GM18519 (cell line): ENCODE measurements at regions not wholly inside any gene's neighbourhood (a gene's known extent, or its start where the extent isn't known, plus 50 kb on each side); places are given as distances from the start of the nearest gene placed in this dataset.

Experiments used
- ATAC-seq: cut with Tn5 transposase; IDR thresholded peaks from one replicate; pipeline ENCODE4 v1.9.1; 2021; ENCODE audit warnings: mild to moderate bottlenecking, moderate library complexity; ENCODE audit not compliant: unreplicated experiment, low FRiP score

GRCh38 chr5:111952555-111952954, 195.6 kb upstream of the NREP start:
- ATAC-seq, result no peak

- ATAC-seq, result no peak
Measured at GRCh38 chr5:111950660-111951059, 193.7 kb upstream of the NREP start.

GRCh38 chr5:111948092-111948841, 191.3 kb upstream of the NREP start:
- no peak for ATAC-seq

- ATAC-seq, result no peak
Measured at GRCh38 chr5:111946556-111946955, 189.6 kb upstream of the NREP start.

GRCh38 chr5:111945535-111945934, 188.5 kb upstream of the NREP start:
- ATAC-seq, result no peak

GRCh38 chr5:111942661-111943401, 185.8 kb upstream of the NREP start:
- no peak for ATAC-seq

- no peak for ATAC-seq
Measured at GRCh38 chr5:111942201-111942600, 185.2 kb upstream of the NREP start.

GRCh38 chr5:111937094-111937493, 180.1 kb upstream of the NREP start:
- no peak for ATAC-seq

- no peak for ATAC-seq
Measured at GRCh38 chr5:111935835-111936234, 178.8 kb upstream of the NREP start.

- no peak for ATAC-seq
Measured at GRCh38 chr5:111935009-111935408, 178.0 kb upstream of the NREP start.

- ATAC-seq, result no peak
Measured at GRCh38 chr5:111934511-111934910, 177.5 kb upstream of the NREP start.

- ATAC-seq, result no peak
Measured at GRCh38 chr5:111933086-111933485, 176.1 kb upstream of the NREP start.

- no peak for ATAC-seq
Measured at GRCh38 chr5:111932628-111933027, 175.6 kb upstream of the NREP start.

- ATAC-seq, result no peak
Measured at GRCh38 chr5:111932199-111932598, 175.2 kb upstream of the NREP start.

- no peak for ATAC-seq
Measured at GRCh38 chr5:111931655-111932054, 174.7 kb upstream of the NREP start.

GRCh38 chr5:111930905-111931461, 174.0 kb upstream of the NREP start:
- no peak for ATAC-seq

GRCh38 chr5:111930449-111930848, 173.5 kb upstream of the NREP start:
- ATAC-seq, result no peak

GRCh38 chr5:111929867-111930266, 172.9 kb upstream of the NREP start:
- no peak for ATAC-seq

- ATAC-seq, result no peak
Measured at GRCh38 chr5:111929261-111929660, 172.3 kb upstream of the NREP start.

GRCh38 chr5:111928511-111928910, 171.5 kb upstream of the NREP start:
- no peak for ATAC-seq

- ATAC-seq, result no peak
Measured at GRCh38 chr5:111927191-111927590, 170.2 kb upstream of the NREP start.

GRCh38 chr5:111926026-111926425, 169.0 kb upstream of the NREP start:
- ATAC-seq, result no peak
